IPS DF 19.7 (cell line): ENCODE measurements at regions not wholly inside any gene's neighbourhood (a gene's known extent, or its start where the extent isn't known, plus 50 kb on each side); places are given as distances from the start of the nearest gene placed in this dataset.

Experiments used
- DNase-seq: peaks from one replicate; pipeline ENCODE4 v3.0.0-alpha.2; 2013; ENCODE audit warnings: low read depth, low spot score

- DNase-seq, result no peak
Observed at GRCh38 chr6:21953831-21954801, 342.7 kb downstream of the PRL start.

- no peak for DNase-seq
Observed at GRCh38 chr6:21955053-21955595, 341.7 kb downstream of the PRL start.

- no peak for DNase-seq
Observed at GRCh38 chr6:21955951-21956350, 340.9 kb downstream of the PRL start.

DNA sequence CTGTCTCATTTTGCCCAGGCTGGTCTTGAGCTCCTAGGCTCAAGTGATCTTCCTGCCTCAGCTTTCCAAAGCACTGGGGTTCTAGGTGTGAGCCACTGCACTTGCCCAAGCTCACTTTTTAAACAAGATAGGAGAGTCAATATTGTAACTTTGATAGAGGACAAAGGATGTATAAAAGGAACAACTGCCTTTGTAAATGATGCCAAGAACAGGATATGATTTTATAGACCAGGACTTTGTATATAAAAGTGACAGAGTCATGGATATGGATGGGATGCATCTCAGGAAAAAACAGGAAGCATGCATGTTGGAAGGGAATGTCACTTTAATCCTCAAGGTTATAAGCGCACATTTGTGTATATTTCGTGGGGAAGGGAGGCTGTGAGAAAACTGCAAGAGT is 338.4 kb downstream of the PRL start:
- no peak for DNase-seq

- DNase-seq, result no peak
Observed at GRCh38 chr6:21961226-21961625, 335.6 kb downstream of the PRL start.

GRCh38 chr6:21965016-21965415 is 331.8 kb downstream of the PRL start:
- no peak for DNase-seq

DNA sequence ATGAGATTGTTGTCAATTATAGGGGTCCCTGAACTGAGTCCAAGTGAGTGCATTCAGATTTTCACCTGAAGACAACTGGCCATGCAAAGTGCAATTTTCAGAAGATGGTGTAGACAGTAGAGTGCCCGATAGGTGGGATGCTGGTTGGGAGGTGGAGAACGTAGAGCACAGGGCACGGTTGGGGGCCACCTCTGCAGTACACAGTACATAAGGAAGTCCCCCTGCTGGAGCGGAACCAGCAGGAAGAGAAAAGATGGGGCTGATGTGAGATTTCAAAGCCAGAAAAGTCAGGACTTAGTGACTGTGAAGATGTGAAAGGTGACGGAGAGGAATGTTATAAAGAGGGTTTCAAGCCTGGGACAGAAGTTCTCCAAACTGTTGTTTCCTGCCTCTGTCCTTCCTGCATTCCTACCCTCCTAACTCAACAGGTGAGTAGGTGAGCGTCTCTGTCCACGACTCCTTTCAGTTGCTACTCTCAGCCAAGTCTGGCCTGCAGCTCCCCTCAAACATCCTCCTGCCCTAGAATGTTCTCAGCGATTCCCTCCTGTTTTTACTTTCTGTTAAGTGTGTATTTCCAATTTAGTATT is 330.8 kb downstream of the PRL start:
- no peak for DNase-seq

- DNase-seq, result no peak
Observed at GRCh38 chr6:21967056-21967974, 329.5 kb downstream of the PRL start.

DNA sequence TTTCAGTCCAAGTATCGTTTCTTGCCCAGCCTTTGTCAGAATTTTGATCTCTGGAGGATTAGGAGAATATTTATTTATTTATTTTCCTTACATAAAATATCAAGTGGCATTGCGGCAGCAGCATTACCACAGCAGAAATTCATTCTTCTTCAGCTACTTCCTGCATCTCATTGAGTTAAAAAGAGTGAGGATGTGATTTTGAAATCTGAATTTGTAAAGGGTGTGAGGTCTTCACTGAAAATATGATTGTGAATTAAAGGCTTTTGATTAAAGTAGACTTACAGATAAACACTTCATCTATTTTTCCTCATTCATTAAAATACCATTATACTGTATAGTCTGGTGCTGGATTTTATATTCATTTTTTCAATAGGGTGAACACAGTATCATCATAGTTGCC is 328.4 kb downstream of the PRL start:
- DNase-seq, result no peak

GRCh38 chr6:21969192-21969591 is 327.6 kb downstream of the PRL start:
- DNase-seq, result no peak

- DNase-seq, result no peak
Observed at GRCh38 chr6:21970569-21971300, 326.1 kb downstream of the PRL start.

- no peak for DNase-seq
Observed at GRCh38 chr6:21971541-21971940, 325.3 kb downstream of the PRL start.

DNA sequence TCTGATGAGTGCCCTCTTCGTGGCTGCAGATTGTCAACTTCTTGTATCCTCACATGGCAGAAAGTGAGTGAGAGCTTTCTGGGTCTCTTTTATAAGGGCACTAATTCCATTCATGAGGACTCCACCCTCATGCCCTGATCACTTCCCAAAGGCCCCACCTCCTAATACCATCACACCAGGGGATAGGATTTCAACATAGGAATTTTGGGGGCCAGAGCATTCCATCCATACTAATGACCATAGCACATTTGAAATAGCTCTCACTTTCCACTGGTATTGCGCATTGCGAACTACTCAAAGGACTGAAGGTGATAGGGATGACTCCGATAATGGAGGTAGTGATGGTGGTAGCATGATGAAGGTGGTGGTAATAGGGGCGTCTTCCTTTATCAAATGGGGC is 324.3 kb downstream of the PRL start:
- DNase-seq, result no peak

GRCh38 chr6:21977346-21977745 is 319.5 kb downstream of the PRL start:
- DNase-seq, result no peak

DNA sequence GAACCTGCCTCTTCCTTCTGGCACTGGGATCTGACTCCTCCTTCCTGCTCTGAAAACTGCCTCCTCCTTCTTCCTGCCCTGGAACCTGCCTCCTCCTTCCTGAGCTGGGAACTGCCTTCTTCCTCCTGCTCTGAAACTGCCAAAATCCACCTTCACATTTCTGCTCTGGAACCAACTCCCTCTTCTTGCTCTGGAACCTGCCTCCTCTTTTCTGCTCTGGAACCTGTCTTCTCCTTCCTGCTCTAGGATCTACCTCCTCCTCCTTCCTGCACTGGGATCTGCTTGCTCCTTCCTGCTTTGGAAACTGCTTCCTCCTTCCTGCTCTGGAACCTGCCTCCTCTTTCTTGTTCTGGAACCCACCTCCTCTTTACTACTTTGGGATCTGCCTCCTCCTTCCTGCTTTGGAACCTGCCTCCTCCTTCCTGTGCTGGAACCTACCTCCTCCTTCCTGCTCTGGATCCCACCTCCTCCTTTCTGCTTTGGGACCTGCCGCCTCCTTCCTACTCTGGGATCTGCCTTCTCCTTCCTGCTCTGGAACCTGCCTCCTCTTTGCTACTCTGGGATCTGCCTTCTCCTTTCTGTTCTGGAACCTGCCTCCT is 315.5 kb downstream of the PRL start:
- no peak for DNase-seq

- DNase-seq, result no peak
Observed at GRCh38 chr6:21984135-21984534, 312.7 kb downstream of the PRL start.

DNA sequence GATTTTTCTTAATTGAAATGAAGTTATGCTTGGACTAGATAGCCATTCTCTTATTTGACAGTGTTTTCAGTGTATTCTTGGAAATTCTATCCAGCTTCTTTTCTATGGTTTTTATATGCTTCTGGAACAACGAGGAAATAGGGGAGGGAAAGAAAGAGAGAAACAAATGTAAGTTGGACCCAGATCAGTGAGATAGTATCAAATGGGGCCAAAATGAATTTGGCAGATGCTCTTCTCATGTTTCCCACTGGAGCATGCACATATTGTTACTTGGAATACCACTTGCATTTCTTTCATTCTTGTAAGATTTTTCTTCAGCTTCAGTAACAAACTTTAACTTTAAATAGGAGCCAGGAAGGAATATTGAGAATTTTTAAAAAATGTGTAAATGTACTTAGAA is 312.3 kb downstream of the PRL start:
- DNase-seq, result no peak

DNA sequence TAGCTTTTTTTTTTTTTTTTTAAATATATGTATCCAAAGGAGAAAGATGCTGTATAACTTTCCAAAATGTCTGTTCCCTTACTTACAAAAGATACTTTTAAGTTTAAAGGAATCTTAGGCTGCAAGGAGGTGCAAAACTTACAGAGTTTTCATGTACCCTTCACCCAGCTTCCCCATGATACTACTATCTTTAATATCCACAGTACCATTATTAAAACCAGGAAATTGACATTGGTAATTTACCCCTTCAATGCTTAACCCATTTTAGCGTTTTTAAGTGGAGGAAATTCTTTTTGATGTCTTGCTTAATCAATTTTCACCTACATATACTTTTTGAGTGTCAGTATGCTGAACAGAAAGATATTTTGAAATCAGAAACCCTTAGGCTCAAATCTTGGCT is 310.9 kb downstream of the PRL start:
- no peak for DNase-seq

GRCh38 chr6:21986703-21987102 is 310.1 kb downstream of the PRL start:
- DNase-seq, result no peak

GRCh38 chr6:21987501-21987957 is 309.3 kb downstream of the PRL start:
- DNase-seq, result no peak

- DNase-seq, result no peak
Observed at GRCh38 chr6:21990577-21990976, 306.3 kb downstream of the PRL start.
